ENCODE measurements at regions not wholly inside any gene's neighbourhood (a gene's known extent, or its start where the extent isn't known, plus 50 kb on each side); places are given as distances from the start of the nearest gene placed in this dataset.

GRCh38 chr2:194720462-194720861, 936.6 kb upstream of the SLC39A10 start:
- no peaks in the 10 kb centered on the region for H3K9me3 ChIP-seq (ENCODE audit: control insufficient read depth, insufficient read depth, low read depth, low read length)
- ChIA-PET POLR2A (no interaction called here), CTCF (no interaction called here)
- no peak overlapping the region for H3K27ac ChIP-seq (ENCODE audit: extremely low read depth, low read depth, low read length)
- no peak for TF ChIP-seq PRDM2 (tag by site-specific recombination; IDR thresholded peaks at IDR 0.05; ENCODE audit: borderline replicate concordance)
- no peak for TF ChIP-seq ZNF132 (tag by site-specific recombination; IDR thresholded peaks at IDR 0.05; ENCODE audit: borderline replicate concordance)
- TF ChIP-seq ZNF26 (tag by site-specific recombination; IDR thresholded peaks at IDR 0.05), result no peak
- H3K36me3 ChIP-seq (ENCODE audit: control insufficient read depth in 2 of 2, insufficient read depth in 1 of 2, low read length in 2 of 2), result no peaks in the 10 kb centered on the region
- no peak overlapping the region for H3K4me3 ChIP-seq (ENCODE audit: low read depth, low read length)
- no peaks in the 10 kb centered on the region for H3K4me1 ChIP-seq (ENCODE audit: control insufficient read depth, insufficient read depth, low read length)

GRCh38 chr2:194718881-194719280, 938.1 kb upstream of the SLC39A10 start:
- no peak overlapping the region for H3K27ac ChIP-seq (ENCODE audit: extremely low read depth, low read depth, low read length)
- CTCF ChIA-PET, result no interaction called here
- H3K4me3 ChIP-seq (ENCODE audit: low read depth, low read length), result no peak overlapping the region
- POLR2A ChIA-PET, result no interaction called here
- no peak for TF ChIP-seq ELK4 (IDR thresholded peaks at IDR 0.05; ENCODE audit: borderline replicate concordance, low read depth, low read length)
- no peak for TF ChIP-seq ZFP69B (tag by site-specific recombination; IDR thresholded peaks at IDR 0.05)
- TF ChIP-seq GLI4 (tag by site-specific recombination; IDR thresholded peaks at IDR 0.05), result no peak
- no peak for TF ChIP-seq SP7 (tag by site-specific recombination; IDR thresholded peaks at IDR 0.05)
- no peak for TF ChIP-seq GLIS1 (tag by site-specific recombination; IDR thresholded peaks at IDR 0.05)
- TF ChIP-seq ZNF792 (tag by site-specific recombination; IDR thresholded peaks at IDR 0.05), result no peak
- no peak for TF ChIP-seq KLF7 (tag by site-specific recombination; IDR thresholded peaks at IDR 0.05; ENCODE audit: borderline replicate concordance)
- no peak for TF ChIP-seq REST (tag by site-specific recombination; IDR thresholded peaks at IDR 0.05)
- no peak for TF ChIP-seq KLF16 (tag by site-specific recombination; IDR thresholded peaks at IDR 0.05)
- TF ChIP-seq PRDM4 (tag by site-specific recombination; IDR thresholded peaks at IDR 0.05), result no peak
- TF ChIP-seq KLF8 (tag by site-specific recombination; IDR thresholded peaks at IDR 0.05), result no peak
- no peaks in the 10 kb centered on the region for H3K36me3 ChIP-seq (ENCODE audit: control insufficient read depth in 2 of 2, insufficient read depth in 1 of 2, low read length in 2 of 2)
- no peaks in the 10 kb centered on the region for H3K4me1 ChIP-seq (ENCODE audit: control insufficient read depth, insufficient read depth, low read length)
- no peaks in the 10 kb centered on the region for H3K9me3 ChIP-seq (ENCODE audit: control insufficient read depth, insufficient read depth, low read depth, low read length)
